Hepatocyte (in vitro differentiated cells): ENCODE measurements at regions not wholly inside any gene's neighbourhood (a gene's known extent, or its start where the extent isn't known, plus 50 kb on each side); places are given as distances from the start of the nearest gene placed in this dataset.

Experiments used
- CTCF ChIP-seq: fragments of 200-600 bp; sonication (generic); IDR thresholded peaks from 2 replicates; pipeline ENCODE4 v1.5.1; 2016; ENCODE audit warnings: antibody characterized with exemption, mild to moderate bottlenecking; ENCODE audit not compliant: poor library complexity
- EZH2 ChIP-seq: fragments of 200-600 bp; sonication (generic); IDR thresholded peaks from 2 replicates; pipeline ENCODE4 v1.6.1; 2016; ENCODE audit warnings: antibody characterized with exemption, mild to moderate bottlenecking, borderline replicate concordance
- EZH2phosphoT487 ChIP-seq: fragments of 200-600 bp; sonication (generic); IDR thresholded peaks from one replicate; pipeline ENCODE4 v1.6.1; 2018; ENCODE audit warnings: antibody characterized with exemption, mild to moderate bottlenecking, low read depth, moderate library complexity; ENCODE audit not compliant: unreplicated experiment, severe bottlenecking

- TF ChIP-seq CTCF (no peak), EZH2phosphoT487 (no peak), EZH2 (no peak)
Observed at GRCh38 chrX:107348051-107348450, 101.4 kb upstream of the FRMPD3 start.
